B cell (primary cell): ENCODE measurements at regions not wholly inside any gene's neighbourhood (a gene's known extent, or its start where the extent isn't known, plus 50 kb on each side); places are given as distances from the start of the nearest gene placed in this dataset.
"Not testable (repeated sequence)": the region's sequence is repeated elsewhere in the genome, so short reads cannot be mapped to it uniquely, and the experiment has no call there.

Source experiments
- ATAC-seq: fragments of 200-7000 bp; cut with Tn5 transposase; one replicate; pipeline ENCODE4 v1.10.0; 2021; ENCODE audit warnings: low read depth, mild to moderate bottlenecking, moderate number of reproducible peaks, moderate library complexity
- CTCF ChIA-PET: fragments of 350-600 bp; sonication (Branson Sonifier 250); formaldehyde crosslinking; loops from one replicate; lab custom pipeline; 2021; ENCODE audit warnings: antibody characterized with exemption, inconsistent platforms; lab: Charles Lee
- POLR2A ChIA-PET: fragments of 350-600 bp; sonication (Branson Sonifier 250); formaldehyde crosslinking; loops from one replicate; lab custom pipeline; 2021; ENCODE audit warnings: antibody characterized with exemption; lab: Charles Lee
- DNase-seq: peaks from one replicate; pipeline ENCODE4 v3.0.0; 2013
- H2AFZ ChIP-seq: 2 replicates; pipeline ENCODE4 v1.6.1; 2012; ENCODE audit warnings: mild to moderate bottlenecking, low read depth, low read length; ENCODE audit not compliant: insufficient read depth, poor library complexity, severe bottlenecking
- H3K27ac ChIP-seq, 2 donors: 1 replicate in 1 of 2; 2 replicates in 1 of 2; pipeline ENCODE4 v1.5.1; 2012 to 2013; ENCODE audit warnings: low read length in 2 of 2, mild to moderate bottlenecking in 2 of 2, moderate library complexity in 1 of 2
- H3K27me3 ChIP-seq, 4 experiments: fragments of 200-600 bp in 1 of 4; sonication (generic) in 1 of 4; replicated peaks in 1 of 4; 1 replicate in 2 of 4; 2 replicates in 2 of 4; pipeline versions ENCODE4 v1.6.1 to v1.7.0; 2013 to 2016; ENCODE audit warnings: low read length in 3 of 4, mild to moderate bottlenecking in 2 of 4, mixed read lengths in 1 of 4, moderate library complexity in 1 of 4; ENCODE audit not compliant: insufficient read depth in 4 of 4, control insufficient read depth in 3 of 4; ENCODE audit errors: control extremely low read depth in 1 of 4
- H3K36me3 ChIP-seq, 2 experiments: replicated peaks in 1 of 2; 1 replicate in 1 of 2; 2 replicates in 1 of 2; pipeline versions ENCODE4 v1.6.1 to v1.7.1; 2013; ENCODE audit warnings: low read length in 1 of 2; ENCODE audit not compliant: insufficient read depth in 2 of 2, control insufficient read depth in 1 of 2; ENCODE audit errors: control extremely low read depth in 1 of 2, extremely low read depth in 1 of 2
- H3K4me1 ChIP-seq, 2 donors: fragments of 200-600 bp in 1 of 2; sonication (generic) in 1 of 2; 1 replicate in 1 of 2; 2 replicates in 1 of 2; pipeline versions ENCODE4 v1.5.1 to v1.6.1; 2013 to 2017; ENCODE audit warnings: low read length in 2 of 2; ENCODE audit not compliant: control insufficient read depth in 2 of 2, insufficient read depth in 2 of 2
- H3K4me2 ChIP-seq: replicated peaks from 2 replicates; pipeline ENCODE3; 2012; ENCODE audit warnings: mild to moderate bottlenecking, low read depth, low read length; ENCODE audit not compliant: poor library complexity, severe bottlenecking
- H3K4me3 ChIP-seq, 5 experiments: fragments of 200-600 bp in 1 of 5; sonication (generic) in 1 of 5; 1 replicate in 3 of 5; 2 replicates in 2 of 5; pipeline versions ENCODE4 v1.5.1 to v1.7.0; 2011 to 2016; ENCODE audit warnings: low read length in 4 of 5, mild to moderate bottlenecking in 4 of 5, low read depth in 2 of 5, control low read depth in 1 of 5, moderate library complexity in 1 of 5; ENCODE audit not compliant: insufficient read depth in 1 of 5; ENCODE audit errors: control extremely low read depth in 1 of 5, extremely low read depth in 1 of 5
- H3K79me2 ChIP-seq: fragments of 200-600 bp; sonication (generic); one replicate; pipeline ENCODE4 v1.6.0; 2016; ENCODE audit warnings: low read length; ENCODE audit not compliant: control insufficient read depth, insufficient read depth
- H3K9ac ChIP-seq: fragments of 200-600 bp; sonication (generic); 2 replicates; pipeline ENCODE4 v1.6.1; 2017; ENCODE audit warnings: mild to moderate bottlenecking, low read length, moderate library complexity
- H3K9me3 ChIP-seq, 3 donors: one replicate each; pipeline versions ENCODE4 v1.6.1 to v1.7.1; 2013; ENCODE audit warnings: low read length in 2 of 3; ENCODE audit not compliant: control insufficient read depth in 2 of 3, insufficient read depth in 1 of 3; ENCODE audit errors: control extremely low read depth in 1 of 3
- H4K20me1 ChIP-seq: 2 replicates; pipeline ENCODE4 v1.6.0; 2012; ENCODE audit warnings: mild to moderate bottlenecking, low read length; ENCODE audit not compliant: insufficient read depth, control insufficient read depth, poor library complexity, severe bottlenecking
- H3K27ac Mint-ChIP-seq: one replicate; pipeline ENCODE4 v1.8.0; 2021; ENCODE audit warnings: mixed read lengths
- H3K27me3 Mint-ChIP-seq: one replicate; pipeline ENCODE4 v1.8.0; 2021; ENCODE audit warnings: mixed read lengths
- H3K4me1 Mint-ChIP-seq: one replicate; pipeline ENCODE4 v1.8.0; 2021; ENCODE audit warnings: mixed read lengths
- H3K4me3 Mint-ChIP-seq: one replicate; pipeline ENCODE4 v1.8.0; 2021; ENCODE audit warnings: mixed read lengths
- H3K9me3 Mint-ChIP-seq: one replicate; pipeline ENCODE4 v1.8.0; 2022; ENCODE audit warnings: mixed read lengths; ENCODE audit not compliant: insufficient read depth
- CTCF ChIP-seq: fragments of 200-600 bp; IDR thresholded peaks from one replicate; pipeline ENCODE4 v1.8.0; 2022; ENCODE audit warnings: antibody characterized with exemption, mild to moderate bottlenecking
- EZH2 ChIP-seq: IDR thresholded peaks from 2 replicates; pipeline ENCODE4 v1.6.1; 2012; ENCODE audit warnings: borderline replicate concordance, low read depth, mild to moderate bottlenecking, moderate library complexity, low read length; ENCODE audit not compliant: insufficient read depth, poor library complexity, severe bottlenecking
- WGBS: methylation state at CpG from one replicate; pipeline ENCODE4 v1.1.5; 2013; ENCODE audit warnings: missing lambda C conversion rate; ENCODE audit not compliant: insufficient coverage; 5-methylcytosine and 5-hydroxymethylcytosine counted together
- intact Hi-C: fragments of 100-400 bp; cut with micrococcal nuclease; formaldehyde crosslinking; loops from one replicate; pipeline ENCODE4 v1.10.0; 2022

GRCh38 chr3:5505163-5505562 lies 317.7 kb downstream of the EDEM1 start:
- Histone ChIP-seq H2AFZ (no peak overlapping the region), H3K9ac (no peak overlapping the region), H4K20me1 (no peaks in the 10 kb centered on the region), H3K27ac (no peak overlapping the region), H3K36me3 (no peaks in the 10 kb centered on the region), H3K27me3 (no peaks in the 10 kb centered on the region), H3K4me1 (no peaks in the 10 kb centered on the region), H3K79me2 (no peaks in the 10 kb centered on the region), H3K9me3 (peaks cover 0 to 8% (median 7%) of the 10 kb centered on the region in 3 donors), H3K4me3 (no peak overlapping the region), H3K4me2 (no peak overlapping the region)
- intact Hi-C loops, result no loop called here
- H3K27ac Mint-ChIP-seq, result no peak overlapping the region
- H3K4me1 Mint-ChIP-seq, result no peaks in the 10 kb centered on the region
- peaks cover 7% of the 10 kb centered on the region for H3K9me3 Mint-ChIP-seq
- ATAC-seq, result no peak
- CTCF ChIA-PET, result no interaction called here
- TF ChIP-seq CTCF, result no peak
- no peak for TF ChIP-seq EZH2
- POLR2A ChIA-PET, result no interaction called here
- no peak for DNase-seq
- 100% methylated on average over 2 of the region's 3 CpGs for WGBS
- peaks cover 4% of the 10 kb centered on the region for H3K27me3 Mint-ChIP-seq
- H3K4me3 Mint-ChIP-seq, result no peak overlapping the region

GRCh38 chr3:5505997-5506396 lies 318.5 kb downstream of the EDEM1 start:
- ChIA-PET CTCF (no interaction called here), POLR2A (no interaction called here)
- no peaks in the 10 kb centered on the region for H4K20me1 ChIP-seq
- H3K4me3 ChIP-seq, result no peak overlapping the region
- no peak overlapping the region for H3K4me2 ChIP-seq
- H3K9me3 ChIP-seq, result peaks cover 0 to 13% (median 7%) of the 10 kb centered on the region in 3 donors
- H3K4me3 Mint-ChIP-seq, result no peak overlapping the region
- no peak for ATAC-seq
- intact Hi-C loops, result no loop called here
- H3K36me3 ChIP-seq, result no peaks in the 10 kb centered on the region
- H3K79me2 ChIP-seq, result no peaks in the 10 kb centered on the region
- no peak overlapping the region for H3K27ac ChIP-seq
- H3K4me1 Mint-ChIP-seq, result no peaks in the 10 kb centered on the region
- no peak overlapping the region for H3K9ac ChIP-seq
- no CpG with 5 or more reads among the region's 2 CpGs for WGBS
- no peak overlapping the region for H2AFZ ChIP-seq
- H3K27ac Mint-ChIP-seq, result no peak overlapping the region
- H3K27me3 Mint-ChIP-seq, result peaks cover 4% of the 10 kb centered on the region
- H3K27me3 ChIP-seq, result no peaks in the 10 kb centered on the region
- no peak for DNase-seq
- TF ChIP-seq EZH2, result no peak
- no peak for TF ChIP-seq CTCF
- H3K9me3 Mint-ChIP-seq, result peaks cover 7% of the 10 kb centered on the region
- H3K4me1 ChIP-seq, result no peaks in the 10 kb centered on the region

- H3K9me3 Mint-ChIP-seq, result peaks cover 10% of the 10 kb centered on the region
Measured at GRCh38 chr3:5508860-5509259, 321.4 kb downstream of the EDEM1 start.

More at GRCh38 chr3:5508860-5509259, 321.4 kb downstream of the EDEM1 start:
- H3K36me3 ChIP-seq, H3K27me3 Mint-ChIP-seq, H3K4me3 ChIP-seq, H3K27ac ChIP-seq, H3K4me1 ChIP-seq, H3K27ac Mint-ChIP-seq, H2AFZ ChIP-seq, H3K4me3 Mint-ChIP-seq, H3K79me2 ChIP-seq, CTCF ChIA-PET, ATAC-seq, DNase-seq, H4K20me1 ChIP-seq, H3K9ac ChIP-seq, intact Hi-C loops, H3K4me1 Mint-ChIP-seq, H3K4me2 ChIP-seq, H3K27me3 ChIP-seq, POLR2A ChIA-PET: not testable (repeated sequence)
- WGBS, result 70% methylated on average over 1 of the region's 3 CpGs
- H3K9me3 ChIP-seq, result peaks cover 0 to 16% (median 7%) of the 10 kb centered on the region in 3 donors
